Cardiac fibroblast (primary cell): ENCODE measurements at regions not wholly inside any gene's neighbourhood (a gene's known extent, or its start where the extent isn't known, plus 50 kb on each side); places are given as distances from the start of the nearest gene placed in this dataset.

Experiments used
- DNase-seq, 2 donors: peaks; one replicate each; pipeline versions ENCODE4 v3.0.0 to v3.0.0-alpha.2; 2010; ENCODE audit warnings: low read depth in 2 of 2
- H3K4me3 ChIP-seq, 2 donors: replicated peaks in 1 of 2; 1 replicate in 1 of 2; 2 replicates in 1 of 2; pipeline ENCODE4 v1.5.1; 2011; ENCODE audit warnings: low read depth in 2 of 2, low read length in 2 of 2, mild to moderate bottlenecking in 2 of 2, moderate library complexity in 1 of 2
- TF ChIP-seq, protein P1 (sequence below): IDR thresholded peaks from one replicate; pipeline ENCODE4 v1.5.1; 2011; ENCODE audit warnings: low read depth, mild to moderate bottlenecking, low read length, inconsistent platforms

DNA sequence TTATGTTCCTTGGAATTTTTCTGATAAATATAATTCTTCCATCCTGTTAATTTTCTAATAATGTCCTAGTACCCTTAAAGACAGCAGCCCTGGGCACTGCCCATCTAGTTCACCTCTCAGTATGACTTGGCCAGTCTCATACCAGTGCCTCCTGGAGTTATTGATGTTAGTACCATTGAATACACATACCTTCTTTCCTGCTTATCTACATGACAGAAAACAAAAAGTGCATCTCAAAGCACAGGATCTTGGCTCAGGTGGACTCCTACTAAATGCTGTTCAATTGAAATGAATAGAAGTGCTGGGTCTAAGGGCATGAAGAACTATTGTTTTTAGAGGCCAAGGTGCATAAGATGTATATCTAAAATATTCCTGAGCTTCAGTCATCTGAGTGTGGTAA lies 669.7 kb downstream of the NR2F1-AS1 start:
- H3K4me3 ChIP-seq = no peak overlapping the region
- TF ChIP-seq, protein P1, sequence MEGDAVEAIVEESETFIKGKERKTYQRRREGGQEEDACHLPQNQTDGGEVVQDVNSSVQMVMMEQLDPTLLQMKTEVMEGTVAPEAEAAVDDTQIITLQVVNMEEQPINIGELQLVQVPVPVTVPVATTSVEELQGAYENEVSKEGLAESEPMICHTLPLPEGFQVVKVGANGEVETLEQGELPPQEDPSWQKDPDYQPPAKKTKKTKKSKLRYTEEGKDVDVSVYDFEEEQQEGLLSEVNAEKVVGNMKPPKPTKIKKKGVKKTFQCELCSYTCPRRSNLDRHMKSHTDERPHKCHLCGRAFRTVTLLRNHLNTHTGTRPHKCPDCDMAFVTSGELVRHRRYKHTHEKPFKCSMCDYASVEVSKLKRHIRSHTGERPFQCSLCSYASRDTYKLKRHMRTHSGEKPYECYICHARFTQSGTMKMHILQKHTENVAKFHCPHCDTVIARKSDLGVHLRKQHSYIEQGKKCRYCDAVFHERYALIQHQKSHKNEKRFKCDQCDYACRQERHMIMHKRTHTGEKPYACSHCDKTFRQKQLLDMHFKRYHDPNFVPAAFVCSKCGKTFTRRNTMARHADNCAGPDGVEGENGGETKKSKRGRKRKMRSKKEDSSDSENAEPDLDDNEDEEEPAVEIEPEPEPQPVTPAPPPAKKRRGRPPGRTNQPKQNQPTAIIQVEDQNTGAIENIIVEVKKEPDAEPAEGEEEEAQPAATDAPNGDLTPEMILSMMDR = no peak
- no peak for DNase-seq

DNA sequence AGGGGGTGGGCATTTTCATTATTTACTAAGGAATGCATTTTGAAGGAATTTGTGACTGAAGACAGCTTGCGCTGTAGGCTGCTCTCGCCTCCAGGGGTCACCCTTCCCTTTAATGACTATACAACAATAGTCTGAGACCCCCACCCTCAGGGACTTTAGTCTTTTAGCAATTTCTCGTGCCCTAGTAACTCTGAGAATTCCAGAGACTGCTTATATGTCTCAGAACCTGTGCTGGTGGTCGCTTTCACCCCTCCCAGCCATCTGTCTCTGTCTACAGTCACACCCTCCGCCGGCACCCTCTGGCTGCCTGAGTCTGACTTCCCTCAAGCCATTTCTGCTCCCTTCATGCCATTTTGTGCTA lies 671.4 kb downstream of the NR2F1-AS1 start:
- peak in 1 of 2 donors; percentile 33 for DNase-seq
- TF ChIP-seq, protein P1 = peak; percentile 53
- no peak overlapping the region for H3K4me3 ChIP-seq

DNA sequence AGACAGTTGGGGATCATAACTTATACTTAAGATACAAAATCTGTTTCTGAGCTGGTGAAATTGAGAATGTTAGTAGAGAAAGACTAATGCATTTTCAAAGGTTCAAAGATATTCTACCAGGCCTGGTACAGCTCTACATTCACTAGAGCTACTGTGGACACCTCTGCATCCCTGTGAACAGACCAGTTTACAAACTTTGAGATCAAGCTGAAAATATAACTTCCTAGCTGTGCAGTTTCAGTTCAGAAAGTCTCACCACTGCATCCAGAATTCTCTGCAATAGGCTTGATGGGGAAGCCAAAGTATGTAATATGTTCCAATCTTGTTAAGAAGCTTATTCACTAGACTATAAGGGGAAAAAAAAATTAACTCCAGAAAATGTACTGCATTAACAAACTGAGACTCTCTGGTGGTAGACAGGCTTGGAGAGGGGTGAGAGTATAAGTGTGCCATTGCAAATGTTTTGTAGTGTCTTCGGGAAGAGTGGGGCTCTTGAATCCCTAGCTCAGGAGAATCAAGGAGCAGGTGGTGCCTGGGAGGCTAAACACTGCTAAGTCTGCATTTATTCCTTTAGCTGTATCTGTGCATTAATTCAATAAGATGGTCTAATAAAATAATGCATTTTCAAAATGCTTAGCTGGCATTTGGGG lies 671.9 kb downstream of the NR2F1-AS1 start:
- TF ChIP-seq, protein P1 = no peak
- H3K4me3 ChIP-seq = no peak overlapping the region
- no peak for DNase-seq

DNA sequence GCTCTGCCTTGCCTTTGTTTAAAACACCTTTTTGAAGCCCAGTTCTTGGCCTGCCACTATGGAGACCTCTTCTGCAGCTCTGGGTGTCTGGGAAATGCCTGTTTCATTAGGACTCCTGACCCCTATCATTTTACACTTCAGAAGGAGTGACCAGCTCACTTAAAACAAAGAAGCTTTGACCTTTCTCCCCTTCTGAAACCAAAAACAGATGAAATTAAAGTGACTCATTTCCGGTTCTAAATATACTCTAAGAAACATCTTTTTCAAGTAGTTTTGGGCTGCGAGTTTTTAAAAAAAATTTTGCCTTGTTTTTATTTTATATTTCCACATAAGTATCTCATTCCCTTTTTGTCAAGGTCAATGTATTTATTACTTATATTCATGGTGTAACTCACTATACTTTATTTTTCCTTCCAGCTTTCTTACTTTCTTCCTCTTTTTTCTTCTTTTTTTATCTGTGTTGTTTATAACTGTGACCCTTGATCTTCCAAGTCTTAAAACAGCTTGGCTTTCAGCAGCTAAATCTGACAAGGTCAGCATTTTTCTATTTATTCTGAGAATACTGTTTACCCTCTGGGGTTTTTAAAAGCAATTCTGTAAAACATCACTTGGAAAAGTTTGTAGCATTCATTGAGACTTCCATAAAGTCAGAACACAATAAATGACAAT lies 672.9 kb downstream of the NR2F1-AS1 start:
- TF ChIP-seq, protein P1 = no peak
- DNase-seq = peak; percentile 72 to 73

DNA sequence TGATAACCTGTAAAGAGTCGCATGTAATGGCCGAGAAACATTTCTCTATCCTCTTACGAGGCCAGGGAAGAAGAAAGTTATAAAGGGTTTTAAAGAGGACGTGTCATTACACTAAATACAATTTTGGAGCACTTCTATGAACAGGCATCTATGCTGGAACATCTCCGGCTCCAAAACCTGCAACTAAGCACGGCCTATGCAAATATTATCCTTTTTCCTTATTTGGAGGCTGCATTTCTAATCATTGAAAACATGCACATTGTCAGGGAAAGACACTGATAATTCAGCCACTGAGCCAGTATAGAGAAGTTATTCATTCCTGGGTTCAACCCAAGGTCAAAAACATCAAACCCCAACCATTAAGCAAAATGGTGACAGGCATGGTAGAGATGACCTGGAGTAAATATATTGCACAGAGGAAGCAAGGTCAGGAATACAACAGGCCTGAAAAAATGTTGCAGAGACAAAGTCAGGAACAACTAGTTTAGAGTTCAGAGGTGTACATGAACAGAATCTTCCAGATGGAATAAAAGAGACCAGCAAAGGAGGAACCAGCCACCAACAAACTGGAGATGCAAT lies 674.1 kb downstream of the NR2F1-AS1 start:
- H3K4me3 ChIP-seq = no peak overlapping the region
- TF ChIP-seq, protein P1 = no peak
- no peak for DNase-seq

More for the DNA sequence above, 672.9 kb downstream of the NR2F1-AS1 start:
- H3K4me3 ChIP-seq = no peak overlapping the region

DNA sequence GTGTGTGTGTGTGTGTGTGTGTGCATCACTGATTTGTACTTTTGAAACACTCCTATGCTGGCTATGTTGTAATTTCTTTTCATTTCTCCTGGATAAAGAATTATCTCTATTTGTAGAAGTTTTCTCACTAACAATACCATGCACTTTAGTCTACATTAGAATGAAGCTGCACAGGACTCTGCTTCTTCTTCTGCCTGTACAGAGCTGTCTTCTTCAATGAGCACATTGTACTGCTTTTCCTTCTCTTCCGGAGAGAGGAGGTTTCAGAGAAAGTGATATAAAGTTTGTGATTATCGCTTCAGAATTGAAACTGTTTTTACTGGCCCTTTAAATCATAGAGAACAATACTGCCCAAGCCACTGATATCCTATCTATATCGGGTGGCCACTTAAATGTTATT lies 677.0 kb downstream of the NR2F1-AS1 start:
- no peak overlapping the region for H3K4me3 ChIP-seq
- TF ChIP-seq, protein P1 = no peak
- DNase-seq = no peak
